ENCODE measurements at regions not wholly inside any gene's neighbourhood (a gene's known extent, or its start where the extent isn't known, plus 50 kb on each side); places are given as distances from the start of the nearest gene placed in this dataset.

DNA sequence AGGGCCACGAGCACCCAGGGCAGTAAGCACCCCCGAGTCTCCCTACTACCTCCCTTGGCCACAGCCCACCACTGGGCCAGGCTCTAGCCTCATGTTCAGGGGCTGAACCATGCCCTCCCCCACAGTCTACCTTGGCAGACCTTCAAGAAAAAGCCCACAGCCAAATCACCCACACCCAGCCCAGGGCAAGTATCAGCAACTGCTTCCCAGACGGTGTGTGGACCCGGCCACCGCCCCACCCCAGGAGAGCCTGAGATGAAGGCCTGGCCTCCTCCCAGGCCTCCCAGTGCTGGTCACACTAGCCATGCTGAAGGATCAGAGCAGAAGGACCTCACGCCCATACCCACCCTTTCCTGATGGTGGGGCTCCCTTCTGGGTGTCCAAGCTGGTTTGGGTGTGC, 92.0 kb upstream of the LINGO1 start:
- TF ChIP-seq, protein P1, sequence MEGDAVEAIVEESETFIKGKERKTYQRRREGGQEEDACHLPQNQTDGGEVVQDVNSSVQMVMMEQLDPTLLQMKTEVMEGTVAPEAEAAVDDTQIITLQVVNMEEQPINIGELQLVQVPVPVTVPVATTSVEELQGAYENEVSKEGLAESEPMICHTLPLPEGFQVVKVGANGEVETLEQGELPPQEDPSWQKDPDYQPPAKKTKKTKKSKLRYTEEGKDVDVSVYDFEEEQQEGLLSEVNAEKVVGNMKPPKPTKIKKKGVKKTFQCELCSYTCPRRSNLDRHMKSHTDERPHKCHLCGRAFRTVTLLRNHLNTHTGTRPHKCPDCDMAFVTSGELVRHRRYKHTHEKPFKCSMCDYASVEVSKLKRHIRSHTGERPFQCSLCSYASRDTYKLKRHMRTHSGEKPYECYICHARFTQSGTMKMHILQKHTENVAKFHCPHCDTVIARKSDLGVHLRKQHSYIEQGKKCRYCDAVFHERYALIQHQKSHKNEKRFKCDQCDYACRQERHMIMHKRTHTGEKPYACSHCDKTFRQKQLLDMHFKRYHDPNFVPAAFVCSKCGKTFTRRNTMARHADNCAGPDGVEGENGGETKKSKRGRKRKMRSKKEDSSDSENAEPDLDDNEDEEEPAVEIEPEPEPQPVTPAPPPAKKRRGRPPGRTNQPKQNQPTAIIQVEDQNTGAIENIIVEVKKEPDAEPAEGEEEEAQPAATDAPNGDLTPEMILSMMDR (IDR thresholded peaks at IDR 0.05; ENCODE audit: insufficient read depth, low read length, severe bottlenecking), result no peak
- Histone ChIP-seq H3K4me3 (ENCODE audit: low read depth, low read length) (no peak overlapping the region), H3K36me3 (ENCODE audit: control insufficient read depth, insufficient read depth, low read length) (no peaks in the 10 kb centered on the region), H3K27me3 (ENCODE audit: control insufficient read depth, insufficient read depth, low read length) (peaks cover 1% of the 10 kb centered on the region)
- no peak for DNase-seq (ENCODE audit: low read depth)
- no peak for FAIRE-seq

GRCh38 chr15:77723756-77724155, 91.0 kb upstream of the LINGO1 start:
- FAIRE-seq (no peak), DNase-seq (ENCODE audit: low read depth) (no peak)
- Histone ChIP-seq H3K27me3 (ENCODE audit: control insufficient read depth, insufficient read depth, low read length) (peaks cover 1% of the 10 kb centered on the region), H3K36me3 (ENCODE audit: control insufficient read depth, insufficient read depth, low read length) (no peaks in the 10 kb centered on the region), H3K4me3 (ENCODE audit: low read depth, low read length) (no peak overlapping the region)
- TF ChIP-seq, protein P1 (IDR thresholded peaks at IDR 0.05; ENCODE audit: insufficient read depth, low read length, severe bottlenecking), result no peak

DNA sequence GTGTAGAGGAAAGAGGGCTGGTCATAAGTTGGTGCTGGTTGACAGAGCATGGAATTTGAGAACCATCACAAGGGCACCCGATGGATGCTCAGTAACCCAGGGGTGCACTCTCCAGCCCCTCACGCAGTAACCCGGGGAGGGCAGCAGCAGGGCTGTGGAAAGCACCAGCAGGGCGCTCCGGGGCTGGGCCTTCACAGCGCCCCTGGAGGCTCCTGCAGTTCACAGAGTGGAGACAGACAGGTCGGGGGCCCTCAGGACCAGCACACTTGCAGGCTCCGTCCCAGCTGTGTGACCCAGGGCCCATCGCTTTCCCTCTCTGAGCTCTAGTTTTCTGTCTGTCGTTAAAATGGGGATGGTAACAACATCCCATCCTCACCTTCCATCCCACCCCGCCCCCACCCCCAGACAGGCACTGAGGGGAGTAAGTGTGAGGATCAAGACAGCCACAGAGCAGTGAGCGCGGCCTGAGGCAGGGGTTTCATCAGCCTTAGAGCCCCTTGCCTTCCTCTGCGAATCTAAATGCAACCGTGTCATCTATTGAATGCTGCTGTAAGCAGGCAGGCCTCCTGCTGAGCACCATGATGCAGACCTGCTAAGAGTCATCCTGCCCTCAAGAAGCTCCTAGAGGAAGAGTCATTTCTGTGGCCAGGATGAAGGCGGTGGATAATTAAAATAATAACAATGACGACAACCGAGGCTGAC, 90.2 kb upstream of the LINGO1 start:
- Histone ChIP-seq H3K4me3 (ENCODE audit: low read depth, low read length) (no peak overlapping the region), H3K27me3 (ENCODE audit: control insufficient read depth, insufficient read depth, low read length) (peaks cover 1% of the 10 kb centered on the region), H3K36me3 (ENCODE audit: control insufficient read depth, insufficient read depth, low read length) (no peaks in the 10 kb centered on the region)
- DNase-seq (ENCODE audit: low read depth), result no peak
- no peak for FAIRE-seq
- TF ChIP-seq, protein P1 (IDR thresholded peaks at IDR 0.05; ENCODE audit: insufficient read depth, low read length, severe bottlenecking), result no peak

DNA sequence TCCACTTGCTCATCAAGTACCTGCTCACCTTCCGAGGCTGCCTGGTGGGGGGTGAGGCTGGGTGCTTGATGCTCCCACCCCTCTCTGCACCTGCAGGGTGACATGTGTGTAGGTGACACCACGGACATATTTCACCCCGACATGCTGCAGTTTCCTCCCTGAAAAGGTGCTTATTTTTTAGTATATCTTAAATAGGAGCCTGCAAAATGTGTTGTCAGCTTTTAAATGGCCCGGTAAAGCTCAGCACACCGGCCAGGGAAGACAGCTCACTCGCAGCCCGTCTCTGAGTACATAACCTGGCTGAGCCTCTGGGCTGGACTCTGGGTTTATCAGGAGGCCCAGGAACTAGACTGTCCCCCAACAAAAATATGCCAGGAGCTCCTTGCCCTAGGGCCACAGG, 89.3 kb upstream of the LINGO1 start:
- no peak for DNase-seq (ENCODE audit: low read depth)
- TF ChIP-seq, protein P1 (IDR thresholded peaks at IDR 0.05; ENCODE audit: insufficient read depth, low read length, severe bottlenecking), result no peak
- no peaks in the 10 kb centered on the region for H3K36me3 ChIP-seq (ENCODE audit: control insufficient read depth, insufficient read depth, low read length)
- H3K4me3 ChIP-seq (ENCODE audit: low read depth, low read length), result no peak overlapping the region
- peaks cover 1% of the 10 kb centered on the region for H3K27me3 ChIP-seq (ENCODE audit: control insufficient read depth, insufficient read depth, low read length)
- no peak for FAIRE-seq

DNA sequence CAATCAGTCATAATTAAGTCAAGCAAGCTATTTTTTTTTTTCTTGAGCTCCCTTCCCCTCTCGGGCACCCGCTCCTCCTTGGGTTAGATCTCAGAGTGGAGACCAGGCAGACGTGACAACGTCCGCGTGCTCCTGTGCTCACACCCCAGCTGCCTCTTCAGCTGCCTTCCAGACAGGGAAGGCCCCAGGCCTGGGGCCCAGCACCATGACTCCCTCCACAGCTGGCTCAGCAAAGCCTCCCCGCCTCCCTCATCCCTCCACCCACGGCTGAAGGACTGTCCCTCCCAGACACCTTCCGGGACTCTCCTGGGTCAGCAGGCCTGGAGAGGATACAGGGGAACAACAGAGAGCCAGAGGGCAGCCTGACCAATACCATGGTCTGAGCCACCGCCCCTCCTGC, 87.9 kb upstream of the LINGO1 start:
- FAIRE-seq (no peak), DNase-seq (ENCODE audit: low read depth) (no peak)
- TF ChIP-seq, protein P1 (IDR thresholded peaks at IDR 0.05; ENCODE audit: insufficient read depth, low read length, severe bottlenecking), result no peak
- Histone ChIP-seq H3K4me3 (ENCODE audit: low read depth, low read length) (no peak overlapping the region), H3K27me3 (ENCODE audit: control insufficient read depth, insufficient read depth, low read length) (peaks cover 1% of the 10 kb centered on the region), H3K36me3 (ENCODE audit: control insufficient read depth, insufficient read depth, low read length) (no peaks in the 10 kb centered on the region)

- Histone ChIP-seq H3K27me3 (ENCODE audit: control insufficient read depth, insufficient read depth, low read length) (peaks cover 1% of the 10 kb centered on the region), H3K36me3 (ENCODE audit: control insufficient read depth, insufficient read depth, low read length) (no peaks in the 10 kb centered on the region), H3K4me3 (ENCODE audit: low read depth, low read length) (no peak overlapping the region)
- no peak for DNase-seq (ENCODE audit: low read depth)
- TF ChIP-seq, protein P1 (IDR thresholded peaks at IDR 0.05; ENCODE audit: insufficient read depth, low read length, severe bottlenecking), result no peak
- no peak for FAIRE-seq
Observed at GRCh38 chr15:77720173-77720572, 87.5 kb upstream of the LINGO1 start.
